GF-D8 (cell line): ENCODE measurements at regions not wholly inside any gene's neighbourhood (a gene's known extent, or its start where the extent isn't known, plus 50 kb on each side); places are given as distances from the start of the nearest gene placed in this dataset.
A peak's percentile ranks its signal among the peaks of the same experiment; 100 is the strongest.
"Not testable (repeated sequence)": the region's sequence is repeated elsewhere in the genome, so short reads cannot be mapped to it uniquely, and the experiment has no call there.

Experiments used
- DNase-seq: peaks from one replicate; lab custom pipeline; 2025; lab: John Stamatoyannopoulos, UW

DNA sequence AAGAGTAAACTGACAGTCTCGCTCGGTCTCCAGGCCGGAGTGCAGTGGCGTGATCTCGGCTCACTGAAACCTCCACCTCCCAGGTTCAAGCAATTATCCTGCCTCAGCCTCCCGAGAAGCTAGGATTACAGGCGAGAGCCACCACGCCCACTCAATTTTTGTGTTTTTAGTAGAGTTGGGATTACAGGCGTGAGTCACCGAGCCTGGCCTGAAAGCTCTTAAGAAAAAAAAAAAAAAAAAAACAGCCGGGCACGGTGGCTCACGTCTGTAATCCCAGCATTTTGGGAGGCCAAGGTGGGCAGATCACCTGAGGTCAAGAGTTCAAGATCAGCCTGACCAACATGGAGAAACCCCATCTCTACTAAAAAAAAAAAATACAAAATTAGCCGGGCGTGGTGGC, 55.3 kb upstream of the THOC2 start:
- not testable (repeated sequence) for DNase-seq

DNA sequence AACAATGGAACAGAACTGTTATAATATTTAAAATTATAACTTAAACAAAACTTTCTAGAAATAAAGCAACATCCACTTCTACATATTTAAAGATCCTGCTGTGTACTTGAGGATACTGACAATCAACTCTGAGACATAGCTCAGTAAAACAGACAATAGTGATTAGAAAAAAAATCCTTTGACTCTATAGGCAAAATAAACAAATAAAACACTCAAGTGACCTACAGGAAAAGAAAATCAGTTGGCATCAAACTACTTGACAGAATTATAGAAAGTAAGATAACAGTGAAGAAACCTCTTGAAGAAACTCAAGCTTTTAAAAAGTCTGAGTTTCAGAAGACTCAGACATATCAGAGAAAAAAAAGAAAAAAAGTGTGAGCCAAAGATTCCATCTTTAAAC, 55.9 kb upstream of the THOC2 start:
- DNase-seq: no peak

DNA sequence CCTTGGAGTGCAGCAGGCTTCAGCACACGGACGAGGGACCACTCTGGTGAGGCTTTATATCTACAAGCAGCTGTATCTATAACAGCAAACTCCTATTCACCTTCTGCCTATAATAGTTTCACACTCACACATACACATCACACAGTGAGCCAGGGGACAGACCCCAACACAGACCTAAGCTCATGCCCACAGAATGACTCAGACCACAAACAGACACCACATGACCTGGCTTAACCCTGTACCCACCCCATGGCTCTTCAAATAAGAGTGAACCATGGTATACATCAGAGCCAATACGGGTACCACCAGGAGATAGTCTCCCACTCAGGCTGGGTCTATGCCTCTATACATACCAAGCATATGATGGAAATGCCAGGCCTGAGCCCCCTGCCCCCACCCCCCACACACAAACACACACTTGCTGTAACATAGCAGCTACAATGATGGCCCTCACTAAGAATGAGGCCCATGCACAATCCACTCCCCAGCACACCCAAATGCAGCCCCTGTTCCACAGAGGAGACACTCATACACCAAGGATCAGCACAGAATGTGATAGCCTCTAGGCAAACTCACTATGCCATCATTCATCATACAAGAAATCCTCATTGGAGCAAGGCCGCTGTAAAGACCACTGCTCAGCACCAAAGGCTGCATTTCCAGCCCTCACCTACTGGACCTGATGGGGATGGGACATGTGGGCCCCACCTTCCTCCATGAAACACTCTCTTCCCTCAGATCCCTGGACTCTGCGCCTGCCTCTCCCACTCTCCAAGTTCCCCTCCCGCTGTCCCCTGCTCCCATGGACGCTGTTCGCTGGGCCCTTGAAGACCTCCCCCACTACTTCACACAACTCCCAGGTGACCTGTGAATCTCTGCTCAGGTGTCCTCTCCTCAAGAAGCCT, 62.1 kb upstream of the XIAP start:
- DNase-seq: no peak

DNA sequence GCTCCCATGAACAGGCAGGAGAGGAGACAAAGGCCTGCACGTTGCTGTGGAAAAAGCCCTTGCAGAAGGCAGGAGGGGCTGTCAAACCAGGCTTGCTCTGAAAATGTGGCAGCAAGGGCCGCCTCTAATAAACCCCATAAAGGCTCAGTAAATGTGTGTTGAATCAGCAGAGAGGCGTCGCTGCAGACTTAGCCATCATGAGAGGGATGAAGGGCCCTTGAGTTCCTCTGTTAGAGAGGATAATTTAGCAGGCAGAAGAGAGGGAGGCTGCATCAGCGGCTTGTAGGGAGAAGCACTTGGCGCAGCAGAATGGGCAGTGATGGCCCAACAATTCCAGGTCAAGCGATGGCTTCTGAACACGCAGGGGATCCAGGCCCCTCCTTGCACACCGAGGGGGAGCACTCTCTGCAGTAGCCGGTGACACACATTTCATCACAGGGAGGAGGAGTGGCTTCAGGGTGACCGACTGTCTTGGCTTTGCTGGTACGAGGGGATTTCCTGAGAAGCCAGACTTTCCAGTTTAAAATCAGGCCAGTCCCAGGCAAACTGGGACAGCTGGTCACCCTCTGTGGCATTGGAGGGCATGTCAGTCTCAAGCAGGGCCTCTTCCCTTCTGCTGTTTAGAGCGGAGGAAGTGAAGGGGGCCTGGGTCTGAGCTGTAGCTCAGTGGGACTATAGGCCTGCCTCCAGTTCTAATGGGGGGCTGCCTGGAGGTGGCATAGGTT, 61.0 kb upstream of the XIAP start:
- DNase-seq: not testable (repeated sequence)

DNA sequence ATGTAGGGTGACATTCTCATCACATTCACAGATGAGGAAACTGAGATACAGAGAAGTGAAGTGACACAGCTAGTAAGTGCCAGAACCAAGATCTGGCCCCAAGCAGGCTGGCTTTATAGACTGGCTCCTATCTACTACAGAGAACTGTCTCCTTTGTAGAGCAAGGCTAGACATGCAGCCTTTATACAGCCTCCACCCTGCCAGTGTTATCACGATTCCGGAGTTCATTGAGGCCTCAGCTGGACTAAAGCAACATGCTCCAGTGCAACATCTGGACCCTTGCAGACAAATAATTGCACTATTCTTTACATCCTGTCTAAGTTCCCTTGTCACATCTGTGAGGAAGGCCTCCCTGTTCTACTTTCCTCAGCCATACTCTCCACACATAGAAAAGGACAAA, 58.0 kb upstream of the XIAP start:
- DNase-seq: no peak

DNA sequence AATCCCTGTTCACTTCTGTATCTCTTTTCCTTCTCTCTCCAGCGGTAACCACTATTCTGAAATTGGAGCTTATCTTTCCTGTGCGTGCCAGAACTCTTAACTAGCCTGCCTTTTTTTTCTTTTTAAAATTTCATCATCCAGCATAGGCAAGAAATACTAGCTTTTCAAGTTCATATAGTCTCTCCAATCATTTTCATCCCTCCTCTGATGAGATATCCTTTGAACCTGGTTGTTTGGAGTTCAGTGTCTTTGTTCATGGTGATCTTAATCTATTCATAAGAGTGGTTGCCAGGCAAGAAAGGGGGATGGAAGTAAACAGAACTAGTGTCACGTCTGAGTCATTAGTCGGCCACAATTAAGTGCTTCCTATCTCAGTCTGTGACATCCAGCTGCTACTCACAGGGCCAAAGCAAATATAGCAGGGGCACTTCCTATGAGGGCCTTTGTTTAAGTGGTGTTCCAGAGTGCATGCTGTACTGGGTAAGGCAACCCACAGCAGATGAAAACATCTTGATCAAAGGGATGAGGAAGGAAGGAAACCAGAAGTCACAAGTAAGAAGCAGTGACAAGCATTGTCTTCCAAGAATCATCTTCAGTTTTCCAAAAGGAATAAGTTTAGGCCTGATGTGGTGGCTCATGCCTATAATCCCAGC, 56.4 kb upstream of the XIAP start:
- peak; percentile 1 for DNase-seq

DNA sequence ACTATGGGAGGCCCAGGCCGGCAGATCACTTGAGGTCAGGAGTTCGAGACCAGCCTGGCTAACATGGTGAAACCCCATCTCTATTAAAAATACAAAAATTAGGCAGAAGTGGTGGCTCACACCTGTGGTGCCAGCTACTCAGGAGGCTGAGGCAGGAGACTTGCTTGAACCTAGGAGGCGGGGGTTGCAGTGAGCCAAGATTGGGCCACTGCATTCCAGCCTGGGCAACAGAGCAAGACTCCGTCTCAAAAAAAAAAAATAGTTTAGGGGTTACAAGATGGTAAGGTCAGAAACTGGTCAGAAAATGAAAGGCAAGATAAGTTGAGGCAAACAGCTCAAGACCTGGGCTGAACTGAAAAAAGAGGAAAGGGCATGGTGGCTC, 55.9 kb upstream of the XIAP start:
- not testable (repeated sequence) for DNase-seq

DNA sequence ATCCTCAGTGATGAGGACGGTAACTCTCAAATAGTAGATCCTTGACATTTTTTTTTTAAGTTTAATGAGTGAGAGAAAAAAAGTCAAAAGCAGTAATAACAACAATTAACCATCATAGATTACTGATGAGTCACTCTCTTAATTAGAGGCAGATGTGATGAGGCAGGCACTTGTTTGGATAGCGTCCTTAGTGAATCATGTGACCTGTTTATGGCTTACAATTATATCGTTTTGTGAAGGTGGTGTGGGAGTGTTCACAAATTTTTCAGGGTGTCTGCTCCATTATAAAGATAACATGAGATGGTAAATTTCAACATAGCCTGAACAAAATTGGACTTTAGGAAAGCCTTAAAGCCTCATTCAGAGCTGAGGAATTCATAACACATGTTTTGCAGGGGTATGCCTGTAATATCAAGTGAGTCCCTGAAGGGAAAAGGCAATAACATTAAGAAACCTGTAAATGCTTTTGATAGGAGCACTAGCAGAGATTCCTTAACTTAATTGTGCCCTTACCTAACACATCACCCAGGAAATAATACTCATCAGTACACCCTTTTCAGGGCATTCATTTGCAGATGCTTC, 51.9 kb upstream of the XIAP start:
- DNase-seq: no peak

DNA sequence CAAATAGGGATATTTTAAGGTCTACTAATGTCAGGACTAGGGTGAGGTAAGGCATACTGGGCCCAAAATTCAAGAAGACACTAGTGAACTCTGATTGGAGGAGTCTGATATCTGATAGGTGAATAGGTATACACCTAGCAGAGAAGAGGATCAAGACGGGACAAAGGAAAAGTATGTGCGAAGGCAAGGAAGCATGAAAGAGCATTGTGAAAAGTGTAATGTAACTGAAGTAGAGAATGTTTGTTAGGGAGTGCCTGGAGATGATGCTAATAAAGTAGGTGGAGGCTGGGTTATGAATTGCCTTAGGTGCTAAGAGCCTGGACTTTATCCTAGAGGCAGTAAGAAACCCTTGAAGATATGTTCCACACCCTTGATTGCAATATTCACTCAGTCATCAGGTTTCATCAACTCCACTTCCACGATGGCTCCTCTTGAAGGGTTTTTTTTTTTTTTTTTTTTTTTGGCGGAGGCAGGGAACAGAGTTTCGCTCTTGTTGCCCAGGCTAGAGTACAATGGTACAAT, 49.9 kb upstream of the XIAP start:
- DNase-seq: no peak
